HG03558 (cell line): ENCODE measurements at regions not wholly inside any gene's neighbourhood (a gene's known extent, or its start where the extent isn't known, plus 50 kb on each side); places are given as distances from the start of the nearest gene placed in this dataset.
"Not testable (repeated sequence)": the region's sequence is repeated elsewhere in the genome, so short reads cannot be mapped to it uniquely, and the experiment has no call there.

Experiments used
- ATAC-seq: cut with Tn5 transposase; IDR thresholded peaks from one replicate; pipeline ENCODE4 v1.9.1; 2021; ENCODE audit warnings: moderate number of reproducible peaks; ENCODE audit not compliant: unreplicated experiment; ENCODE audit errors: extremely low read depth

DNA sequence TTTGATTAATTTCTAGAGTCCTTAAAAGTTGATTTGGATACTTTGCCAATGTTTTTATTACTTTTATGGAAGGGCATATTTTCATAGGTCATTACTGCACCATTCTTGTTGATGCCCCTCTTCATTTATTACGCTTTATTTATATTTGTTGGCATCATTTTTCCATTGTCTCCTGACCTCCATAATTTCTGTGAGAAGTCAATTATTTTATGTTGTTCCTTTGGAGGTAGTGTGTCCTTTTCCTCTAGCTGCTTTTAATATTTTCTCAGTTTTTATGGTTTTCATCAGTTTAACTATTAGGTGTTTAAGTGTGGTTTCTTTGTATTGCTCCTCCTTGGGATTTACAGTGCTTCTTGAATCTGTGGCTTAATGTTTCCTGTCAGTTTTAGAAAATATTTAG, 134.9 kb downstream of the SAMD9 start:
- ATAC-seq: no peak

DNA sequence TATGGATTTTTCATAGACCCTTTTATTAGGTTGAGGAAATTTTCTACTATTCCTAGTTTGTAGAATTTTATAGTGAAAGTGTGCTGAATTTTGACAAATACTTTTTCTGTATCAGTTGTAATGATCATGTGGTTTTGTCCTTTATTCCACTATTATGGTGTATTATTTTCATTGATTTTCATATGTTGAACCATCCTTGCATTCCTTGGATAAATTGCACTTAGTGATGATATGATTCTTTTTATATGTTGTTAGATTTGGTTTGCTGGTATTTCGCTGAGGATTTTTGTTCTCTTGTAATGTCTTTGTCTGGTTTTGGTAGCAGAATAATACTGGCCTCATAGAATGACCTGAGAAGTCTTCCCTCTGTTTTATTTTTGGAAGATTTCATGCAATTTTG, 140.6 kb upstream of the CDK6 start:
- ATAC-seq: no peak

DNA sequence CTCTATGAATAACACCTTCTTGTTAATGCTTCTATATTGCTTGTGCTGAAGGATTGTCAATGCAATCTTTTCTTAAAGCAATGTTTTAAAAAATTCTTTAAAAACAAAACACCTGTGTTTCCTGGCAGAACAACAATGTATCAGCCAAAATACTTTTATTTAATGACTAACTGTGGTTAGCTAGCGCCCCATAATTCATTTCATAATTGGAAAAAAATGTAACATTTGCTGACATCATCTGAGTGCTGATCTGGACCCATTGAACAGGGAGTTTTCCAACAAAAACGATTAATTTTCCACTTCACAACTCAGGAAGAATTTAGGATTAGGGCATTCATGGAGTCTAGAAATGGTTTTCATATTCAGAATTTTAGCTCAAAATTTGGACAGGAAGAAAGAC, 137.6 kb upstream of the CDK6 start:
- ATAC-seq: no peak

DNA sequence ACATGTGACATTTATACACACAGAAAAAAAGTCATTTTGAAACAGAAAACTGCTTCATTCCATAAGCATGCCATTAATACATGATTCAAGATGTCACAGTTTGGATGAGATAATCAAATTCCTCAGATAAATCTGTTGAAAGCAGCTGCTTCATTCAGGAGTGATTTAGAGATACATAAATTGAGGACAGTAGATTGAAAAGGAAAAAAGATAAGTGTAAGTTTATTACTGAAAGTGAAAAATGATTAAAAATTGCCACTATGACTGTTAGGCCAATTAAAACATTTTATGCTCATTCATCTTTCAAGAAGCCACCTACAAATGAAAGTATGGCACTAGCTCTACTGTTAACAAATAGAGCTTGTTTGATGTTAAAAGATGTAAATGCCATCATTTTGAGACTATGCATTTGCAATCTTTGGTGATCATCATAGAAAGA, 136.9 kb upstream of the CDK6 start:
- no peak for ATAC-seq

DNA sequence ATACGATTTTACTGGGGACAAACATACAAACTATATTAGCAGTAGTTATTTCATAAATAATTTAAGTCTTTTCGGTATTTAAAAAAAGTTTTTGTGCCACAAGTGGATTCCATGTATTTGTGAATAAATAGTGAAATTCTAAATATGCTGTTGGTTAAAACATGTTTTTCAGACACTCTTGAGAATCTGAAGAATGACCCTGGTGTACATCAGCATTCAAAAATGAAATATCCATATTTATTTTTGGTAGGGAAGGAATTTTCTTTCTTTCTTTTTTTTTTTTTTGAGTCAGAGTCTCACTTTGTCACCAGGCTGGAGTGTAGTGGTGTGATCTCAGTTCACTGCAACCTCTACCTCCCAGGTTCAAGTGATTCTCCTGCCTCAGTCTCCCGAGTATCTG, 136.1 kb upstream of the CDK6 start:
- no peak for ATAC-seq

DNA sequence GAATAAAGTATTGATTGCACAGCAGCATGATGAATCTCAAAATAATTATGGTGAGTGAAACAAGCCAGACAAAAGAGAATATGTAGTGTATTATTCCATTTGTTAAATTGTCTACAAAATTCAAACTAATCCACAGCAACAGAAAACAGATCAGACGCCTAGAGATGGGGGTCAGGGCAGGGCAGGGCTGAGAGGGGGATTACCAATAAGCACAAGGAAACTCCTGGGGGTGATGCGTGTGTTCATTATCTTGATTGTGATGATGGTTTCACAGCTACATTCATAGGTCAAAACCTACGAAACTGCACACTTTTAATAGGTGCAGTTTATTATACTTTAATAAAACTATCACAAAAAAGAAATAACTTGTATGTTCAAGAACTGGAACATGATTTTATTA, 132.7 kb upstream of the CDK6 start:
- no peak for ATAC-seq

DNA sequence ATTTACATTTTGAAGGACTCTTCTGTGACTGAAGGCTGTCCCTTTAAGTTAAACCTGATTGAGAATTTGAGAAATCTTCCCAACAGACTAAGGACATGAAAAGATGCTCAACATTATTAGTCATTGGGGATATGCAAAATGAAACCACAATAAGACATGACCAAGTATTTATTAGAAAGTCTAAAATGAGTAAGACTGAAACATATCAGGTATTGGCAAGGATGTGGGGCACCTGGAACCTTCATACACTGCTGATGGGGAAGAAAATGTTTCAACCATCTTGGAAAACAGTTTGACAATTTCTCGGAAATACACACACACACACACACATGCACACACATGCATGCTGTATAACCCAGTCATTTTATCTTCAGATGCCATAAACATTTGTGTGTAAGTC, 132.1 kb upstream of the CDK6 start:
- no peak for ATAC-seq

DNA sequence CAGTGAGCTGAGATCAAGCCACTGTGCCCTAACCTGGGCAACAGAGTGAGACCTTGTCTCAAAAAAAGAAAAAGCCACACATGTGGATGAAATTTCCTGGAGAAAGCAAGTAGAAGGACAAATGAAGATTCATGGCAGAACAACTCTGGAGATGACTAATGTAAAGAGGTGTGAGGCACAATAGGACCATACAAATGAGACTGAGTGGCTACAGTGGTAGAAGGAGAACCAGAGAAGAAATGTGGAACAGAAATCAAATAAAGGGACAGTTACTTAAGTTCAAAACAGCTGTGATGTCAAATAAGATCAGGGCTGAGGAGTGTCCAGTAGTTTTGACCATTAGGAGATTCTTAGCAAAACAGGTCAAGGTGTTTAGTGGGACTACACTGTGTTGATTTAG, 130.9 kb upstream of the CDK6 start:
- ATAC-seq: no peak

DNA sequence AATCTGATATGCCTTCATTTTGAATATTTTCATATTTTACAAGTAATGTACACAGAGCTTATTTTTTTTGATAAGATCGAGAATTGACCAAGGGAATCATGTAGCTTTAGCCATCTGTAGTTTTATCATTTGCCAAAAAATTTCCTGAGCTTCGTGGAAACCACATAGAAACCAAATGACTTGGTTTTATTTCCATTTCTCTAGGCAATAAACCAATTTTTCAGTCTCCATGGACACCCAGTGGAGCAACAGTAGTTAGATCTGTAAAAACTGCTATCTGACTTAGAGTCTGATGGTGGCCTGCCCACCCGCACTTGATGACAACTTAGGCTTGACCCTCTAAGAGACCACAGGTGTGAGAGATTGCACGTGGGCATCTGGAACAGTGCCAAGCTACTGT, 127.8 kb upstream of the CDK6 start:
- ATAC-seq: no peak

DNA sequence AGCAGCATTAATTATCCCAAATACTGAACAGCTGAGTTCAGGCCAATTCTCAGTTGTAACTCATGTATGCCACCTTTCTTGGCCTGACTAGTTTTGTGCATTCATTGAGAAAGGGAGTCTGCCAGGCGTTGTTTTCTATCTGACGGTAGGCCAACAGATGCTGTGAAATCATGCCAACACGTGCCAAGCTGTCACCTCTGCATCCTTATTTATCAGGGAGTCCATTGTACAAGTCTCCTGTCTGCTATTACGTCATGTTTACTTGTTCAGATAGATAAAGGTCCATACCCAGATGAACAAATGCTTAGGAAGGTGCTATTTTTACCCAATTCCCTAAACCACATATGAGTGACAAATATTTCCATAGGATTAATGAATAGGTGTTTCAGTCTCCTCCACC, 127.2 kb upstream of the CDK6 start:
- ATAC-seq: no peak

DNA sequence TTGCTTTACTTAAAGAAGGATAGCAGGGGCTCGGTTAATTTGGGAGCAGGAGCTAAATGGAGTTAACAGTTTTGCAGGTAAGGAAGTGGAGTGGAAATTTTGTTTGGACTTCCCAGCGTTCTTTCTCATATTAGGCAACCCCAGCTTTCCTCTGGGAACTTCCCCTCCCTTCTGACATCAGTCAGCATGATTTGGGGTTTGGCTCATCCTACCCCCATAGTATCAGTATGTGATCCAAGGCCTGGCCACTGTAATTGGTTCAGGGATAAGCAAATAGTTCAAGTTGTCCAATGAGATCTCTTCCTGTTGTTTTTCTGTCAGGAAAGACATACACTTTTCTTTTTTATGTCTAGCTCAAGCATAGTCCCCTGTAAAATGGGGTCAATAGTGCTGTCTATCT, 125.6 kb upstream of the CDK6 start:
- ATAC-seq: no peak

DNA sequence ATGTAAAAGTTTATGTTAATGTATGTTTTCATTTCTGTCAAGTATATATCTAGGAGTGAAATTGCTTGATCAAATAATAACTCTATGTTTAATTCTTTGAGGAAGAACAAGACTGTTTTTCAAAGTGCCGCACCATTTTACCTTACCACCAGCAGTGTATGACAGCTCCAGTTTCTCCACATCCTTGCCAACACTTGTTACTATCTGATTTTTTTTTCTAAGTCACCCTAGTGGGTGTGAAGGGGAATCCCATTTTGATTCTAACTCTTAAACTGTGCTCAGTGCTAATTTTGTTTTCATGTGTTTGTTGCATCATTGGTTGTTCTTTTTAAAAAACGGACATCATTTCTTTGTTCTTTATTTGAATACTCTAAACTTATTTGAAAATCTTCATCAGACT, 120.2 kb upstream of the CDK6 start:
- ATAC-seq: no peak

DNA sequence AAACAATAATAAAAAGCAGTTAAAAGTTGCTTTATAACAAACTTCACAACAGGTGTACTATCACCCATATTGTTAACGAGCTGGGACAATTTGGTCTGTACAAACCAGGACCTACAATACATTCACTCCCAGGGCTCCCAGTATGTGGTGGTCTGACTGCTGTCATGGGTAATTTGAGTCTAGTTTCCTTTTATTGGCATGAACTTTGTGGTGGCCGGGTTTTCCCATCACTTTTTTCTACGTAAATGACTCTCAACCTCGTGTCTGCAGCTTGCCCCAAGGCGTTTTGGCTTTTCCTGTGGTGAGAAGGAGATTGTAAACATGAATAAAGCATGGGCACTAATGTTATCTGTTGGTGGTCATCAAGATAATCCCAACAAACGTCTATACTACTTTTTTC, 118.7 kb upstream of the CDK6 start:
- no peak for ATAC-seq

DNA sequence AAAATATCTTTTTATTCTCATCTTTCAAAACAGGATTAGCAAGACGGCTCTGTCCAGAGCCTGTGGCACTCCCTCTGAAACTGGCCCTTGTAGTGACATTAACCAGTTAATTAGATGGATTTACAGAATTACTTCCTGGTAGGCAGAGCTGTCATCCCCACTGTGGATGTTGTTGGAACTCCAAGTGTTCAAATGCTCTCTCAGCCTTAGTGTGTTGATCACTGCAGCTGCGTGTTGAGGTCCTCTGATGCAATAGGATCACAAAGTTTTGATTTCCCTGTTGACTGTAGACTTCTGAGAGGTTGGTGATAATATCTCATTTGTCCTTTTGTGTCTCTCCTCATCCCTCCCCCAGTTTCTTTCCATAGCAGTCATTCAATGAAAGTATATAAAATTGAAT, 117.3 kb upstream of the CDK6 start:
- ATAC-seq: no peak

DNA sequence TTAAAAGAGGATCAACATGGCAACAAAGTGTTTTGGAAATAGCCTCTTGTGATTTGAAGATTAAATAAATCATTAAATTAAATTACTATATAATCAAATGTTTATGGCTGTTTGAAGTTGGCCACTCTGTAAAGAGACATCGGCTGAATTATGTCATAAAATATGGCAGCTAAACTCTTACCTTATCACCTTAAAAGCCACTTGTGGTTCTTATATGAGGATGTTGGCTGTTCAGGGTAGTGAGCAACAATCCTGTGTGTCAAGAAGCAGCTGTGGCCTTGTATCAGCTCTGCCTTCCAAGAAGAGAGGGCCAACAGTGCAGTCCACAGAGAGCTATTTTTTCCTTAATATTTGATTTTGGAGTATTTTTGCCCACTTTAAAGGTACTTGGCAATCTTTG, 113.4 kb upstream of the CDK6 start:
- ATAC-seq: no peak

DNA sequence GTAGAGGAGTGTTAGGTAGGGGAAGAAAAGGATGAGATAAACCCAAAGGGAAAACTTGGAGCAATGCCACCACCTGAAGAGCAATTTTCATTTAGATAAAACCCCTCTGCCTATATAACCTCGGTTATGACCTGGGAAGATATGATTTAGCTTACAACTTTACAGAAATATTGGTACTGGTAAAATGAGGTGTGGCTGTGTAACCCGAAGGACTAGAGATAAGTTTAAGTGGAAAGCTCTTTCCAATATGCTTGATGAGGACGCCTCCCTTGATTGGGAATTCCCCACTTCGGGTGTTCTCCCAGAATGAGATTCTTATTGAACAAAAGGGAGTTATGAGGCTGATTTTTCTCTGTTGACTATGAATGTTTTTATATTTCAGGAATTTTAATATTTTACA, 109.5 kb upstream of the CDK6 start:
- no peak for ATAC-seq

DNA sequence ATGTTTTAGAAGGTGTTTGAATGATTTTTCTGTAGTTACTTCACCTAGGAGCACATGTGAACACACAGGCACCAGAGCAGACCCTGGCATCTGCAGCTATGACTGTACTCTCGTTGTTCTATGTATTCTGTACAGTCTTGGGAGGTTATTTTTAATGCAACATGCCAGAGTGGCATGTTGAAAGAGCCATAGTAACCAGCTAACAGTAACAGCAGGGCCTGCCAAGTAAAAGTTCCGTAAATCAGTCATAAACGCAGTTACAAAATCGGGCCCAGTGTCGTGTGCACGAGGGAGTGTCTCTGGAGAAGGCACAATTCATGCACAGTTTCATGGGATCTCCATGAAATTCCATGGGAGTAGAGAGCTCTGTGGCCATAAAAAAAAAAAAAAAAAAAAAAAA, 108.3 kb upstream of the CDK6 start:
- no peak for ATAC-seq

DNA sequence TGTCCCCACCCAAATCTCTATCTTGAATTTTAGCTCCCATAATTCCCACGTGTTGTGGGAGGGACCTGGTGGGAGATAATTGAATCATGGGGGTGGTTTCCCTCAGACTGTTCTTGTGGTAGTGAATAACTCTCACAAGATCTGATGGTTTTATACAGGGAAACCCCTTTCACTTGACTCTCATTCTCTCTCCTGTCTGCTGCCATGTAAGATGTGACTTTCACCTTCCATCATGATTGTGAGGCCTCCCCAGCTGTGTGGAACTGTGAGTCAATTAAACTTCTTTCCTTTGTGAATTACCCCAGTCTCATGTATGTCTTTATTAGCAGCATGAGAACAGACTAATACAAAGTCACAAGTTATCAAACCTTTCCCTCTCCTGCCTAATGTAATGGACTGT, 106.3 kb upstream of the CDK6 start:
- ATAC-seq: not testable (repeated sequence)

DNA sequence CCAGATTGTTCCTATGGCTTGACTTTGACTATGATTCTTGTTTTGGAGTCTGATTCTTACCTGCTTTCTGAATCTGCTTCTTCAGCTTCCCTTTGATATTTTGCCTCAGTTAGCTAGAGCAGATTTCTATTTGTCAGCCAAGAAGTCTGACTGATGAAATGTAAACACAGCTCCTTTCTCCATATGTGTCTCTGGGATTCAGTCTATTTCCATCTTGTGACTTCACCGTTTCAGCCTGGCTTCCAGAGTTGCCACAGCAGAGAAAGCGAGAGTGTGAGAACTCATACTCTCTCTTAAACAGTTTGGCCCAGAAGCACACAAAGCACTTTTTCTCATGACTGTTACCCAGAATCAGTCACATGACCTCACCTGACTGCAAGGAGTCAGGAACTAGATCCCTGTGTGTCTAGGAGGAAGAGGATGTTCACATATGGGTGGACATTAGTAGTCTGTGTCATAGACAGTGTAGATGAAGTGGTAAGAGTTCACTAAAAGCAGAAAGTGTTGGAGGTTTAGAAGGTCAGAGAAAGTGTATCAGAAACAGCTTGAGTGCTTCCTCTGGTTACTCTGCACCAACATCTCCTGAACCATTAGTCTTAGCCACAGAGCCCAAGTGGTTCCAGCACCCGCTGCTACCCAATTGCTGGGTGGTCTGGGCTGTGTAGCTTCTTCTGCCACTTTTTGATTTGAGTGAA, 103.4 kb upstream of the CDK6 start:
- ATAC-seq: no peak

DNA sequence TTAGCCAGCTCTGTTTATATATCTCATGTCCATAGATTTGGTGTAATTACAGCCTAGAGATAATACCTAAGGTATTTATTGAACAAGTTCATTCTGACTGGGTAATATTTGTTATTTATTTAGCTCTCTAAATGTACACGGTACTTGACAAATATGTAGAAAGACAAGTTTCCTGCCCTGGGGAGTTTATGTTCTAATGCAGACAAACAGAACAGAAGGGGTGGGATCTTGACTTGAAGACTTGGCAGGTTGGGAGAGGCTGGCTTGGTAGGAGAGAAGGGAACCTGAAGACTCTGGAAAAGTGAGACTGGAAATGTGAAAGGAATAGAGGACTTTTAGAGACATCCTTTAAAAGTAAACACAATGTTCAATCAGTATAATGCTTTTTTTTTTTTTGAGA, 97.7 kb upstream of the CDK6 start:
- ATAC-seq: no peak

DNA sequence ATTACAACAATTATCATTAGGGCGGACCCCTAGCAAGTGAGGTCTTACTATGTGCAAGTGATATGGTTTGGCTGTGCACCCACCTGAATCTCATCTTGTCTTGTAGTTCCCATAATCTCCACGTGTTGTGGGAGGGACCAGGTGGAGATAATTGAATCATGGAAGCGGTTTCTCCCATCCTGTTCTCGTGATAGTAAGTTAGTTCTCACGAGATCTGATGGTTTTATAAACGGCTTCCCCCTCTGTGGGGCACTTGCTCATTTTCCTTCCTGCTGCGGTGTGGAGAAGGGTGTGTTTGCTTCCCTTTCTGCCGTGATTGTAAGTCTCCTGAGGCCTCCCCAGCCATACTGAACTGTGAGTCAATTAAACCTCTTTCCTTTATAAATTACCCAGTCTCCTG, 96.1 kb upstream of the CDK6 start:
- ATAC-seq: no peak

DNA sequence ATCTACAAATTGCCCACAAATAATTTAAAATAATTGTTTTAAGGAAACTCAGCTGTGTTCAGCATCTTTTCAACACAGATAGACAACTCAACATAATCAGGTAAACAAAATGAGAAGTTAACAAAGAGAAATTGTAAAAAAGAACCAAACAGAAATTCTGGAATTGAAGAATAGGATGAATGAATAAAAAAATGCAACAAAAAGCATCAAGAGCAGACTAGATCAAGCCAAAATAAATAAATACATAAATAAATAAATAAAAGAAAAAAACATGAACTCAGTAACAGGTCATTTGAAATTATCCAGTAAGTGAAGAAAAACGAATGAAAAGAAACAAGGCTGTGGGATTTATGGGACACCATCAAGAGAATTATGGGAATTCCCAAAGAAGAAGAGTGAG, 94.0 kb upstream of the CDK6 start:
- ATAC-seq: no peak

DNA sequence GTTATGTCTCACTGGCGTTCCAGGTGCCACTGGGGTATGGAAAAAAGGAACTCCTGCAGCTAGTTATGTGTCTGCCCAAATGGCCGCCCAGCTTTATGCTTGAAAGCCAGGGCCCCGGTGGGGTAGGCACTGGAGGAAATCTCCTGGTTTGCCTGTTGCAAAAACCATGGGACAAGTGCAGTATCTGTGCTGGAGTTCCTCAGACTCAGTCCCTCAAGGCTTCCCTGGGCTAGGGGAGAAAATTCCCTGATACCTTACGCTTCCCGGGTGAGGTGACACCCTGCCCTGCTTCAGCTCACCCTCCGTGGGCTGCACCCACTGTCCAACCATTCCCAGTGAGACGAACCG, 90.3 kb upstream of the CDK6 start:
- no peak for ATAC-seq
